ENCODE measurements at regions not wholly inside any gene's neighbourhood (a gene's known extent, or its start where the extent isn't known, plus 50 kb on each side); places are given as distances from the start of the nearest gene placed in this dataset.

DNA sequence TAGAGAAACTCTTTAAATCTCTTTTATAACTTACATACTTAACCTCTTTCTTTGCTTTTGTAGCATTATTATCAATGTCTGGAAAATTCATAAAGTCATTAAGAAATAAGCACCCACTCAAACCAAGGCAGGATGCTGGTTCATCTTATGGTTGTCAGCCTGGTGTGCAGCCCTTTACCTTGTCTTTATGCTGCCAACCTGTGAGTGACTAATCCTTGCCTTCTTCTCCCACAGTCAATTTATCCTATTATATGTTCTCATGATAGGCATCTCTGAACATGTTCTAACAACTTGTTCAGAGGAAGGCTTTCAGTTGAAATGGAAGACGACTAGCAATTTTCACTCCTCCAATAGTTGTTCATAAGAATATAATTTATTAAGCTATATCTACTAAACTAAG, 186.9 kb upstream of the CAND1 start:
- no peak overlapping the region for H3K27ac Mint-ChIP-seq
- H3K27me3 Mint-ChIP-seq = peaks cover 11% of the 10 kb centered on the region
- no peak overlapping the region for H3K4me3 Mint-ChIP-seq
- ATAC-seq (ENCODE audit: low read depth) (no peak), DNase-seq (no peak)
- H3K4me1 Mint-ChIP-seq = no peaks in the 10 kb centered on the region
- CTCF ChIA-PET = no interaction called here
- H3K36me3 Mint-ChIP-seq (ENCODE audit: low read depth) = no peaks in the 10 kb centered on the region
- TF ChIP-seq CTCF (IDR thresholded peaks at IDR 0.05) = no peak
- intact Hi-C loops (cut with micrococcal nuclease) = no loop called here
- POLR2A ChIA-PET = no interaction called here
- no peaks in the 10 kb centered on the region for H3K9me3 Mint-ChIP-seq

DNA sequence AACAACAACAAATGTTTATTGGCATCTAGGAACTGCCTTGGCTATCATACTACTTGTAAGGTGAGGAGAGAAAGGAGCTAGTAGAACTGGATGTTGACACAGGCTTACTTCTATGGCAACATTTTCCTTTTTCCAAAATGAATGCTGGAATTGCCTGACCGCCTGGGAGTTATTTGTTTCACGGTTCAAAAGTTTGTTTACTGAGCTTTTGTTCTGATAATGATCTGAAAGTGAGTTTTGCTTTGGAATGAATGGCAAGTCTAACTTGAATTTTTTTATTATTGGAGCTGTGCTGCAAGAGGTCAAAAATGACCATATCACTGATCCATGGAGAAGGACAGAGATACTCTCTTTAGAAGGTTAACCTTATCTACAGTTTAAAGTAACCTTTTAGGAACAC, 183.5 kb upstream of the CAND1 start:
- CTCF ChIA-PET = no interaction called here
- POLR2A ChIA-PET = no interaction called here
- Mint-ChIP-seq H3K27ac (no peak overlapping the region), H3K36me3 (ENCODE audit: low read depth) (no peaks in the 10 kb centered on the region), H3K4me1 (no peaks in the 10 kb centered on the region), H3K27me3 (peaks cover 16% of the 10 kb centered on the region), H3K4me3 (no peak overlapping the region), H3K9me3 (no peaks in the 10 kb centered on the region)
- no peak for TF ChIP-seq CTCF (IDR thresholded peaks at IDR 0.05)
- intact Hi-C loops (cut with micrococcal nuclease) = no loop called here
- DNase-seq (no peak), ATAC-seq (ENCODE audit: low read depth) (no peak)

- POLR2A ChIA-PET = no interaction called here
- peaks cover 19% of the 10 kb centered on the region for H3K27me3 Mint-ChIP-seq
- no peak for TF ChIP-seq CTCF (IDR thresholded peaks at IDR 0.05)
Observed at GRCh38 chr12:67086116-67086515, 183.0 kb upstream of the CAND1 start.

GRCh38 chr12:67088401-67089118, 180.6 kb upstream of the CAND1 start:
- peaks cover 5% of the 10 kb centered on the region for H3K9me3 Mint-ChIP-seq
- DNase-seq = no peak
- H3K27me3 Mint-ChIP-seq = peaks cover 15% of the 10 kb centered on the region
- intact Hi-C loops (cut with micrococcal nuclease) = no loop called here
- no peaks in the 10 kb centered on the region for H3K4me1 Mint-ChIP-seq
- ChIA-PET POLR2A (no interaction called here), CTCF (no interaction called here)
- ATAC-seq (ENCODE audit: low read depth) = no peak
- no peaks in the 10 kb centered on the region for H3K36me3 Mint-ChIP-seq (ENCODE audit: low read depth)
- no peak overlapping the region for H3K4me3 Mint-ChIP-seq
- TF ChIP-seq CTCF (IDR thresholded peaks at IDR 0.05) = no peak
- no peak overlapping the region for H3K27ac Mint-ChIP-seq

More at GRCh38 chr12:67086116-67086515, 183.0 kb upstream of the CAND1 start:
- CTCF ChIA-PET = no interaction called here
- ATAC-seq (ENCODE audit: low read depth) (no peak), DNase-seq (no peak)
- no peak overlapping the region for H3K4me3 Mint-ChIP-seq
- intact Hi-C loops (cut with micrococcal nuclease) = no loop called here
- H3K4me1 Mint-ChIP-seq = no peaks in the 10 kb centered on the region
- no peaks in the 10 kb centered on the region for H3K9me3 Mint-ChIP-seq
- no peaks in the 10 kb centered on the region for H3K36me3 Mint-ChIP-seq (ENCODE audit: low read depth)
- H3K27ac Mint-ChIP-seq = no peak overlapping the region

GRCh38 chr12:67091204-67091603, 178.0 kb upstream of the CAND1 start:
- H3K27ac Mint-ChIP-seq = no peak overlapping the region
- ChIA-PET POLR2A (no interaction called here), CTCF (no interaction called here)
- H3K9me3 Mint-ChIP-seq = peaks cover 5% of the 10 kb centered on the region
- ATAC-seq (ENCODE audit: low read depth) (no peak), DNase-seq (no peak)
- H3K4me1 Mint-ChIP-seq = no peaks in the 10 kb centered on the region
- intact Hi-C loops (cut with micrococcal nuclease) = no loop called here
- H3K27me3 Mint-ChIP-seq = peaks cover 13% of the 10 kb centered on the region
- no peak for TF ChIP-seq CTCF (IDR thresholded peaks at IDR 0.05)
- H3K4me3 Mint-ChIP-seq = no peak overlapping the region
- no peaks in the 10 kb centered on the region for H3K36me3 Mint-ChIP-seq (ENCODE audit: low read depth)
